ENCODE measurements at regions not wholly inside any gene's neighbourhood (a gene's known extent, or its start where the extent isn't known, plus 50 kb on each side); places are given as distances from the start of the nearest gene placed in this dataset.

- TF ChIP-seq ARNTL (CRISPR knock-in tag; IDR thresholded peaks at IDR 0.05; ENCODE audit: borderline replicate concordance, low read depth) (no peak), TSHZ2 (CRISPR knock-in tag; IDR thresholded peaks at IDR 0.05) (no peak), TOX (CRISPR knock-in tag; IDR thresholded peaks at IDR 0.05; ENCODE audit: borderline replicate concordance) (no peak), ZNF565 (CRISPR knock-in tag; conservative IDR thresholded peaks at IDR 0.05; ENCODE audit: low read depth) (no peak), OSR1 (CRISPR knock-in tag; IDR thresholded peaks at IDR 0.05) (no peak), PATZ1 (CRISPR knock-in tag; IDR thresholded peaks at IDR 0.05; ENCODE audit: borderline replicate concordance) (no peak), ZC3H10 (CRISPR knock-in tag; IDR thresholded peaks at IDR 0.05) (no peak), SNAI2 (CRISPR knock-in tag; IDR thresholded peaks at IDR 0.05) (no peak), RARB (CRISPR knock-in tag; IDR thresholded peaks at IDR 0.05) (no peak), CSDC2 (CRISPR knock-in tag; IDR thresholded peaks at IDR 0.05) (no peak), GLIS3 (CRISPR knock-in tag; IDR thresholded peaks at IDR 0.05) (no peak), ZFP3 (CRISPR knock-in tag; IDR thresholded peaks at IDR 0.05) (no peak)
- TF ChIP-seq, protein P1, sequence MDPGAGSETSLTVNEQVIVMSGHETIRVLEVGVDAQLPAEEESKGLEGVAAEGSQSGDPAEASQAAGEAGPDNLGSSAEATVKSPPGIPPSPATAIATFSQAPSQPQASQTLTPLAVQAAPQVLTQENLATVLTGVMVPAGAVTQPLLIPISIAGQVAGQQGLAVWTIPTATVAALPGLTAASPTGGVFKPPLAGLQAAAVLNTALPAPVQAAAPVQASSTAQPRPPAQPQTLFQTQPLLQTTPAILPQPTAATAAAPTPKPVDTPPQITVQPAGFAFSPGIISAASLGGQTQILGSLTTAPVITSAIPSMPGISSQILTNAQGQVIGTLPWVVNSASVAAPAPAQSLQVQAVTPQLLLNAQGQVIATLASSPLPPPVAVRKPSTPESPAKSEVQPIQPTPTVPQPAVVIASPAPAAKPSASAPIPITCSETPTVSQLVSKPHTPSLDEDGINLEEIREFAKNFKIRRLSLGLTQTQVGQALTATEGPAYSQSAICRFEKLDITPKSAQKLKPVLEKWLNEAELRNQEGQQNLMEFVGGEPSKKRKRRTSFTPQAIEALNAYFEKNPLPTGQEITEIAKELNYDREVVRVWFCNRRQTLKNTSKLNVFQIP (CRISPR knock-in tag; IDR thresholded peaks at IDR 0.05; ENCODE audit: borderline replicate concordance, low read depth): no peak
- TF ChIP-seq, protein P2, sequence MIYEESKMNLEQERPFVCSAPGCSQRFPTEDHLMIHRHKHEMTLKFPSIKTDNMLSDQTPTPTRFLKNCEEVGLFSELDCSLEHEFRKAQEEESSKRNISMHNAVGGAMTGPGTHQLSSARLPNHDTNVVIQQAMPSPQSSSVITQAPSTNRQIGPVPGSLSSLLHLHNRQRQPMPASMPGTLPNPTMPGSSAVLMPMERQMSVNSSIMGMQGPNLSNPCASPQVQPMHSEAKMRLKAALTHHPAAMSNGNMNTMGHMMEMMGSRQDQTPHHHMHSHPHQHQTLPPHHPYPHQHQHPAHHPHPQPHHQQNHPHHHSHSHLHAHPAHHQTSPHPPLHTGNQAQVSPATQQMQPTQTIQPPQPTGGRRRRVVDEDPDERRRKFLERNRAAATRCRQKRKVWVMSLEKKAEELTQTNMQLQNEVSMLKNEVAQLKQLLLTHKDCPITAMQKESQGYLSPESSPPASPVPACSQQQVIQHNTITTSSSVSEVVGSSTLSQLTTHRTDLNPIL (CRISPR knock-in tag; IDR thresholded peaks at IDR 0.05; ENCODE audit: low read depth): no peak
Measured at GRCh38 chr13:46475541-46475991, 77.4 kb upstream of the LRCH1 start.
